Gastroesophageal sphincter (tissue), 4 donors: ENCODE measurements at regions not wholly inside any gene's neighbourhood (a gene's known extent, or its start where the extent isn't known, plus 50 kb on each side); places are given as distances from the start of the nearest gene placed in this dataset.

Experiments used
- ATAC-seq: fragments of 150-250 bp; one replicate; pipeline ENCODE4 v1.9.1; 2016; ENCODE audit warnings: mild to moderate bottlenecking, moderate library complexity
- H3K27ac ChIP-seq, 4 donors: fragments of 200-600 bp; sonication (generic) in 3 of 4; 1 replicate in 3 of 4; 2 replicates in 1 of 4; pipeline ENCODE4 v1.5.1; 2016 to 2019
- H3K27me3 ChIP-seq: fragments of 200-600 bp; sonication (generic); one replicate; pipeline ENCODE4 v1.5.1; 2019
- H3K36me3 ChIP-seq, 2 donors: fragments of 200-600 bp; sonication (generic); one replicate each; pipeline ENCODE4 v1.5.1; 2019; ENCODE audit warnings: control low read depth in 1 of 2
- H3K4me1 ChIP-seq, 3 donors: fragments of 200-600 bp; sonication (generic); 1 replicate in 2 of 3; 2 replicates in 1 of 3; pipeline ENCODE4 v1.5.1; 2016 to 2019; ENCODE audit warnings: control low read depth in 2 of 3
- H3K4me3 ChIP-seq, 2 donors: fragments of 200-600 bp; sonication (generic); one replicate each; pipeline ENCODE4 v1.5.1; 2019; ENCODE audit warnings: mild to moderate bottlenecking in 1 of 2, moderate library complexity in 1 of 2
- H3K9me3 ChIP-seq, 3 donors: fragments of 200-600 bp; sonication (generic); one replicate each; pipeline ENCODE4 v1.5.1; 2017 to 2019; ENCODE audit warnings: control low read depth in 2 of 3
- CTCF ChIP-seq, 4 experiments: fragments of 200-600 bp in 2 of 4; fragments of 450-650 bp in 2 of 4; sonication (generic) in 1 of 4; IDR thresholded peaks; one replicate each; pipeline ENCODE4 v1.5.1; 2017 to 2019; ENCODE audit warnings: antibody characterized with exemption in 4 of 4, mild to moderate bottlenecking in 2 of 4, moderate library complexity in 2 of 4
- EP300 ChIP-seq: sonication (generic); formaldehyde crosslinking; IDR thresholded peaks from one replicate; pipeline ENCODE4 v1.6.1; 2017; ENCODE audit warnings: antibody characterized with exemption, mild to moderate bottlenecking
- POLR2A ChIP-seq, 2 donors: fragments of 450-650 bp; IDR thresholded peaks; one replicate each; pipeline ENCODE4 v1.6.1; 2017; ENCODE audit warnings: antibody characterized with exemption in 2 of 2, mild to moderate bottlenecking in 2 of 2, moderate library complexity in 1 of 2
- POLR2AphosphoS5 ChIP-seq: sonication (generic); formaldehyde crosslinking; IDR thresholded peaks from one replicate; pipeline ENCODE4 v1.6.1; 2017; ENCODE audit warnings: antibody characterized with exemption
- WGBS, 2 donors: methylation state at CpG; one replicate each; pipeline ENCODE4 v1.1.5; 2018; ENCODE audit warnings: low coverage in 1 of 2; 5-methylcytosine and 5-hydroxymethylcytosine counted together

GRCh38 chr18:38284972-38285371 lies 719.4 kb upstream of the CELF4 start:
- Histone ChIP-seq H3K4me1 (no peaks in the 10 kb centered on the region), H3K9me3 (no peaks in the 10 kb centered on the region), H3K4me3 (no peak overlapping the region), H3K27me3 (no peaks in the 10 kb centered on the region), H3K27ac (no peak overlapping the region), H3K36me3 (no peaks in the 10 kb centered on the region)
- WGBS, 2 donors = 74 to 81% methylated on average over 3 of the region's 3 CpGs
- no peak for ATAC-seq
- no peak for TF ChIP-seq POLR2A (IDR thresholded peaks at IDR 0.05)
- TF ChIP-seq EP300 = no peak
- TF ChIP-seq POLR2AphosphoS5 = no peak
- no peak for TF ChIP-seq CTCF (IDR thresholded peaks at IDR 0.05)

- peaks cover 0 to 5% (median 0%) of the 10 kb centered on the region in 3 donors for H3K9me3 ChIP-seq
- TF ChIP-seq POLR2AphosphoS5 (no peak), CTCF (IDR thresholded peaks at IDR 0.05) (no peak), EP300 (no peak), POLR2A (IDR thresholded peaks at IDR 0.05) (no peak)
- H3K4me1 ChIP-seq = no peaks in the 10 kb centered on the region
- WGBS, 2 donors = 83 to 89% methylated on average over 1 to 2 of the region's 2 CpGs
- H3K36me3 ChIP-seq = no peaks in the 10 kb centered on the region
- H3K27me3 ChIP-seq = no peaks in the 10 kb centered on the region
- H3K27ac ChIP-seq = no peak overlapping the region
- H3K4me3 ChIP-seq = no peak overlapping the region
- ATAC-seq = no peak
Measured at GRCh38 chr18:38263066-38263465, 697.5 kb upstream of the CELF4 start.

GRCh38 chr18:38262661-38263060 lies 697.1 kb upstream of the CELF4 start:
- Histone ChIP-seq H3K4me3 (no peak overlapping the region), H3K27me3 (no peaks in the 10 kb centered on the region), H3K36me3 (no peaks in the 10 kb centered on the region), H3K27ac (no peak overlapping the region), H3K9me3 (peaks cover 0 to under 1% (median 0%) of the 10 kb centered on the region in 3 donors), H3K4me1 (no peaks in the 10 kb centered on the region)
- TF ChIP-seq EP300 (no peak), POLR2AphosphoS5 (no peak), CTCF (IDR thresholded peaks at IDR 0.05) (no peak), POLR2A (IDR thresholded peaks at IDR 0.05) (no peak)
- no peak for ATAC-seq

- H3K9me3 ChIP-seq = no peaks in the 10 kb centered on the region
- no peak overlapping the region for H3K27ac ChIP-seq
- no peak for TF ChIP-seq POLR2AphosphoS5
- no peak for TF ChIP-seq CTCF (IDR thresholded peaks at IDR 0.05)
- TF ChIP-seq POLR2A (IDR thresholded peaks at IDR 0.05) = no peak
- no peak for TF ChIP-seq EP300
- no peaks in the 10 kb centered on the region for H3K36me3 ChIP-seq
- H3K4me1 ChIP-seq = no peaks in the 10 kb centered on the region
- no peak overlapping the region for H3K4me3 ChIP-seq
- no peak for ATAC-seq
- 33 to 61% methylated on average over 4 of the region's 4 CpGs for WGBS, 2 donors
- H3K27me3 ChIP-seq = no peaks in the 10 kb centered on the region
Measured at GRCh38 chr18:38257661-38258060, 692.1 kb upstream of the CELF4 start.

GRCh38 chr18:38256366-38256765 lies 690.8 kb upstream of the CELF4 start:
- H3K36me3 ChIP-seq = no peaks in the 10 kb centered on the region
- 55 to 60% methylated on average over 1 to 2 of the region's 2 CpGs for WGBS, 2 donors
- H3K4me3 ChIP-seq = no peak overlapping the region
- ATAC-seq = no peak
- H3K9me3 ChIP-seq = no peaks in the 10 kb centered on the region
- no peaks in the 10 kb centered on the region for H3K27me3 ChIP-seq
- H3K27ac ChIP-seq = no peak overlapping the region
- TF ChIP-seq POLR2AphosphoS5 = no peak
- no peak for TF ChIP-seq POLR2A (IDR thresholded peaks at IDR 0.05)
- TF ChIP-seq EP300 = no peak
- no peak for TF ChIP-seq CTCF (IDR thresholded peaks at IDR 0.05)
- no peaks in the 10 kb centered on the region for H3K4me1 ChIP-seq
